Effector memory CD8-positive, alpha-beta T cell (primary cell): ENCODE measurements at regions not wholly inside any gene's neighbourhood (a gene's known extent, or its start where the extent isn't known, plus 50 kb on each side); places are given as distances from the start of the nearest gene placed in this dataset.

Experiments used
- ATAC-seq: fragments of 150-1000 bp; cut with Tn5 transposase; replicated peaks from 2 replicates; pipeline ENCODE4 v1.10.0; 2021; ENCODE audit warnings: mild to moderate bottlenecking, moderate library complexity
- DNase-seq, 3 experiments: peaks; one replicate each; pipeline ENCODE4 v3.0.0; 2021
- H3K27ac Mint-ChIP-seq, 2 donors: one replicate each; pipeline ENCODE4 v1.8.0; 2022; ENCODE audit warnings: mild to moderate bottlenecking in 2 of 2, mixed read lengths in 2 of 2, moderate library complexity in 2 of 2
- H3K27me3 Mint-ChIP-seq, 2 donors: one replicate each; pipeline ENCODE4 v1.8.0; 2022; ENCODE audit warnings: mixed read lengths in 2 of 2
- H3K36me3 Mint-ChIP-seq: one replicate; pipeline ENCODE4 v1.8.0; 2022; ENCODE audit warnings: mild to moderate bottlenecking, moderate library complexity, mixed read lengths; ENCODE audit not compliant: insufficient read depth
- H3K4me1 Mint-ChIP-seq, 2 donors: one replicate each; pipeline ENCODE4 v1.8.0; 2022; ENCODE audit warnings: low read depth in 2 of 2, mixed read lengths in 2 of 2
- H3K4me3 Mint-ChIP-seq, 2 donors: one replicate each; pipeline ENCODE4 v1.8.0; 2022; ENCODE audit warnings: mild to moderate bottlenecking in 2 of 2, mixed read lengths in 2 of 2, moderate library complexity in 2 of 2
- H3K9me3 Mint-ChIP-seq, 2 donors: one replicate each; pipeline ENCODE4 v1.8.0; 2022; ENCODE audit warnings: mixed read lengths in 2 of 2

- H3K36me3 Mint-ChIP-seq: no peaks in the 10 kb centered on the region
- no peak for DNase-seq
- no peak for ATAC-seq
Measured at GRCh38 chr10:4587466-4587865, 238.5 kb upstream of the AKR1E2 start.

GRCh38 chr10:4586776-4587175 lies 239.2 kb upstream of the AKR1E2 start:
- DNase-seq: no peak
- Mint-ChIP-seq H3K27ac (no peak overlapping the region), H3K36me3 (no peaks in the 10 kb centered on the region), H3K9me3 (no peaks in the 10 kb centered on the region), H3K4me1 (no peaks in the 10 kb centered on the region), H3K27me3 (peaks cover 7 to 14% of the 10 kb centered on the region in 2 donors), H3K4me3 (no peak overlapping the region)
- ATAC-seq: no peak

More at GRCh38 chr10:4587466-4587865, 238.5 kb upstream of the AKR1E2 start:
- H3K9me3 Mint-ChIP-seq: no peaks in the 10 kb centered on the region
- no peaks in the 10 kb centered on the region for H3K4me1 Mint-ChIP-seq
- peaks cover 7 to 14% of the 10 kb centered on the region in 2 donors for H3K27me3 Mint-ChIP-seq
- no peak overlapping the region for H3K27ac Mint-ChIP-seq
- H3K4me3 Mint-ChIP-seq: no peak overlapping the region

GRCh38 chr10:4581929-4582328 lies 244.1 kb upstream of the AKR1E2 start:
- no peaks in the 10 kb centered on the region for H3K36me3 Mint-ChIP-seq
- no peaks in the 10 kb centered on the region for H3K9me3 Mint-ChIP-seq
- no peak for ATAC-seq
- H3K4me3 Mint-ChIP-seq: no peak overlapping the region
- H3K27me3 Mint-ChIP-seq: peaks cover 0 to 9% of the 10 kb centered on the region in 2 donors
- H3K27ac Mint-ChIP-seq: no peak overlapping the region
- DNase-seq: no peak
- no peaks in the 10 kb centered on the region for H3K4me1 Mint-ChIP-seq

GRCh38 chr10:4579844-4580243 lies 246.2 kb upstream of the AKR1E2 start:
- ATAC-seq: no peak

GRCh38 chr10:4576206-4576605 lies 249.8 kb upstream of the AKR1E2 start:
- Mint-ChIP-seq H3K27ac (no peak overlapping the region), H3K27me3 (peaks cover 20 to 27% of the 10 kb centered on the region in 2 donors), H3K36me3 (no peaks in the 10 kb centered on the region), H3K9me3 (no peaks in the 10 kb centered on the region), H3K4me1 (no peaks in the 10 kb centered on the region), H3K4me3 (no peak overlapping the region)
- no peak for ATAC-seq
- DNase-seq: no peak

More at GRCh38 chr10:4579844-4580243, 246.2 kb upstream of the AKR1E2 start:
- Mint-ChIP-seq H3K9me3 (no peaks in the 10 kb centered on the region), H3K27ac (no peak overlapping the region), H3K27me3 (peaks cover 0 to 13% of the 10 kb centered on the region in 2 donors), H3K4me1 (no peaks in the 10 kb centered on the region), H3K36me3 (no peaks in the 10 kb centered on the region), H3K4me3 (no peak overlapping the region)
- no peak for DNase-seq

- H3K4me3 Mint-ChIP-seq: no peak overlapping the region
- no peak for ATAC-seq
- H3K27ac Mint-ChIP-seq: no peak overlapping the region
- H3K36me3 Mint-ChIP-seq: no peaks in the 10 kb centered on the region
- no peaks in the 10 kb centered on the region for H3K4me1 Mint-ChIP-seq
- H3K27me3 Mint-ChIP-seq: peaks cover 45 to 57% of the 10 kb centered on the region in 2 donors
- no peaks in the 10 kb centered on the region for H3K9me3 Mint-ChIP-seq
- DNase-seq: no peak
Measured at GRCh38 chr10:4569151-4569550, 256.9 kb upstream of the AKR1E2 start.

- no peaks in the 10 kb centered on the region for H3K36me3 Mint-ChIP-seq
- no peak for ATAC-seq
Measured at GRCh38 chr10:4568731-4569130, 257.3 kb upstream of the AKR1E2 start.

GRCh38 chr10:4568086-4568485 lies 257.9 kb upstream of the AKR1E2 start:
- Mint-ChIP-seq H3K4me1 (no peaks in the 10 kb centered on the region), H3K4me3 (no peak overlapping the region), H3K36me3 (no peaks in the 10 kb centered on the region), H3K27ac (no peak overlapping the region), H3K9me3 (no peaks in the 10 kb centered on the region), H3K27me3 (peaks cover 48 to 62% of the 10 kb centered on the region in 2 donors)
- ATAC-seq (no peak), DNase-seq (no peak)

More at GRCh38 chr10:4568731-4569130, 257.3 kb upstream of the AKR1E2 start:
- no peak for DNase-seq
- Mint-ChIP-seq H3K4me1 (no peaks in the 10 kb centered on the region), H3K27me3 (peaks cover 45 to 57% of the 10 kb centered on the region in 2 donors), H3K27ac (no peak overlapping the region), H3K9me3 (no peaks in the 10 kb centered on the region), H3K4me3 (no peak overlapping the region)

GRCh38 chr10:4567637-4568036 lies 258.4 kb upstream of the AKR1E2 start:
- no peak for ATAC-seq

GRCh38 chr10:4566011-4566410 lies 260.0 kb upstream of the AKR1E2 start:
- Mint-ChIP-seq H3K4me1 (no peaks in the 10 kb centered on the region), H3K36me3 (no peaks in the 10 kb centered on the region), H3K27me3 (peaks cover 37 to 69% of the 10 kb centered on the region in 2 donors), H3K27ac (no peak overlapping the region), H3K9me3 (no peaks in the 10 kb centered on the region), H3K4me3 (no peak overlapping the region)
- DNase-seq: no peak
- no peak for ATAC-seq

More at GRCh38 chr10:4567637-4568036, 258.4 kb upstream of the AKR1E2 start:
- Mint-ChIP-seq H3K4me1 (no peaks in the 10 kb centered on the region), H3K27me3 (peaks cover 45 to 65% of the 10 kb centered on the region in 2 donors), H3K9me3 (no peaks in the 10 kb centered on the region), H3K27ac (no peak overlapping the region), H3K4me3 (no peak overlapping the region), H3K36me3 (no peaks in the 10 kb centered on the region)
- DNase-seq: no peak

- H3K27ac Mint-ChIP-seq: no peak overlapping the region
- no peaks in the 10 kb centered on the region for H3K4me1 Mint-ChIP-seq
- peaks cover 10 to 41% of the 10 kb centered on the region in 2 donors for H3K27me3 Mint-ChIP-seq
- ATAC-seq (no peak), DNase-seq (no peak)
- H3K9me3 Mint-ChIP-seq: no peaks in the 10 kb centered on the region
- H3K4me3 Mint-ChIP-seq: no peak overlapping the region
- no peaks in the 10 kb centered on the region for H3K36me3 Mint-ChIP-seq
Measured at GRCh38 chr10:4561296-4561695, 264.7 kb upstream of the AKR1E2 start.

GRCh38 chr10:4557469-4557868 lies 268.5 kb upstream of the AKR1E2 start:
- no peak overlapping the region for H3K27ac Mint-ChIP-seq
- no peaks in the 10 kb centered on the region for H3K9me3 Mint-ChIP-seq
- no peak overlapping the region for H3K4me3 Mint-ChIP-seq
- ATAC-seq (no peak), DNase-seq (no peak)
- peaks cover 4 to 20% of the 10 kb centered on the region in 2 donors for H3K27me3 Mint-ChIP-seq
- no peaks in the 10 kb centered on the region for H3K36me3 Mint-ChIP-seq
- no peaks in the 10 kb centered on the region for H3K4me1 Mint-ChIP-seq

GRCh38 chr10:4556527-4556926 lies 269.5 kb upstream of the AKR1E2 start:
- H3K4me3 Mint-ChIP-seq: no peak overlapping the region
- peaks cover 9 to 17% of the 10 kb centered on the region in 2 donors for H3K27me3 Mint-ChIP-seq
- H3K36me3 Mint-ChIP-seq: no peaks in the 10 kb centered on the region

GRCh38 chr10:4555920-4556319 lies 270.1 kb upstream of the AKR1E2 start:
- ATAC-seq: no peak
- no peak for DNase-seq
- Mint-ChIP-seq H3K27me3 (peaks cover 9 to 18% of the 10 kb centered on the region in 2 donors), H3K4me3 (no peak overlapping the region), H3K9me3 (no peaks in the 10 kb centered on the region), H3K27ac (no peak overlapping the region), H3K4me1 (no peaks in the 10 kb centered on the region), H3K36me3 (no peaks in the 10 kb centered on the region)

More at GRCh38 chr10:4556527-4556926, 269.5 kb upstream of the AKR1E2 start:
- Mint-ChIP-seq H3K4me1 (no peaks in the 10 kb centered on the region), H3K9me3 (no peaks in the 10 kb centered on the region), H3K27ac (no peak overlapping the region)
- ATAC-seq (no peak), DNase-seq (no peak)
